Calu3 (cell line): ENCODE measurements at regions not wholly inside any gene's neighbourhood (a gene's known extent, or its start where the extent isn't known, plus 50 kb on each side); places are given as distances from the start of the nearest gene placed in this dataset.

Source experiments
- BruUV-seq: library from RNA; stranded (reverse); fragments of 400-500 nt; replicated peaks from 2 replicates; lab custom pipeline; 2021; lab: Mats Ljungman, UMichigan
- CTCF ChIA-PET: fragments of 300-600 bp; sonication (Branson Sonifier 250); formaldehyde crosslinking; loops from one replicate; lab custom pipeline; 2022; ENCODE audit warnings: antibody characterized with exemption; lab: Charles Lee
- DNase-seq: peaks from one replicate; pipeline ENCODE4 v3.0.0; 2022
- H3K27ac Mint-ChIP-seq: one replicate; pipeline ENCODE4 v1.8.0; 2022; ENCODE audit warnings: mixed read lengths; ENCODE audit not compliant: unreplicated experiment
- H3K27me3 Mint-ChIP-seq: one replicate; pipeline ENCODE4 v1.8.0; 2022; ENCODE audit warnings: mixed read lengths; ENCODE audit not compliant: unreplicated experiment
- H3K36me3 Mint-ChIP-seq: one replicate; pipeline ENCODE4 v1.8.0; 2022; ENCODE audit warnings: mild to moderate bottlenecking, moderate library complexity, mixed read lengths; ENCODE audit not compliant: insufficient read depth, unreplicated experiment
- H3K4me1 Mint-ChIP-seq: one replicate; pipeline ENCODE4 v1.8.0; 2022; ENCODE audit warnings: mild to moderate bottlenecking, low read depth, mixed read lengths; ENCODE audit not compliant: unreplicated experiment
- H3K4me3 Mint-ChIP-seq: one replicate; pipeline ENCODE4 v1.8.0; 2022; ENCODE audit warnings: mild to moderate bottlenecking, low read depth, moderate library complexity, mixed read lengths; ENCODE audit not compliant: unreplicated experiment
- H3K9me3 Mint-ChIP-seq: one replicate; pipeline ENCODE4 v1.8.0; 2022; ENCODE audit warnings: low read depth, mixed read lengths; ENCODE audit not compliant: unreplicated experiment
- CTCF ChIP-seq: fragments of 200-600 bp; IDR thresholded peaks from one replicate; pipeline ENCODE4 v1.8.0; 2022; ENCODE audit warnings: antibody characterized with exemption; ENCODE audit not compliant: unreplicated experiment
- intact Hi-C: fragments of 100-400 bp; cut with micrococcal nuclease; formaldehyde crosslinking; loops from one replicate; pipeline ENCODE4 v1.10.0; 2022; ENCODE audit not compliant: unreplicated experiment

GRCh38 chr16:63822818-63823217, 1299.0 kb downstream of the CDH11 start:
- Mint-ChIP-seq H3K36me3 (no peaks in the 10 kb centered on the region), H3K9me3 (peaks cover 20% of the 10 kb centered on the region), H3K27ac (no peak overlapping the region), H3K4me1 (no peaks in the 10 kb centered on the region), H3K4me3 (no peak overlapping the region), H3K27me3 (no peaks in the 10 kb centered on the region)
- no peak for DNase-seq
- TF ChIP-seq CTCF = no peak
- intact Hi-C loops = no loop called here
- CTCF ChIA-PET = no interaction called here
- no TSS peak for BruUV-seq

GRCh38 chr16:63816276-63816675, 1305.6 kb downstream of the CDH11 start:
- DNase-seq = no peak
- CTCF ChIA-PET = no interaction called here
- Mint-ChIP-seq H3K27me3 (no peaks in the 10 kb centered on the region), H3K4me1 (no peaks in the 10 kb centered on the region), H3K4me3 (no peak overlapping the region), H3K36me3 (no peaks in the 10 kb centered on the region), H3K9me3 (peaks cover 18% of the 10 kb centered on the region), H3K27ac (no peak overlapping the region)
- no peak for TF ChIP-seq CTCF
- no TSS peak for BruUV-seq
- intact Hi-C loops = no loop called here

GRCh38 chr16:63813862-63814261, 1308.0 kb downstream of the CDH11 start:
- H3K9me3 Mint-ChIP-seq = peaks cover 13% of the 10 kb centered on the region
- H3K27me3 Mint-ChIP-seq = no peaks in the 10 kb centered on the region
- H3K4me1 Mint-ChIP-seq = no peaks in the 10 kb centered on the region
- BruUV-seq = no TSS peak
- H3K4me3 Mint-ChIP-seq = no peak overlapping the region
- intact Hi-C loops = no loop called here
- no peak for TF ChIP-seq CTCF
- no peak for DNase-seq
- CTCF ChIA-PET = no interaction called here
- H3K36me3 Mint-ChIP-seq = no peaks in the 10 kb centered on the region
- H3K27ac Mint-ChIP-seq = no peak overlapping the region

GRCh38 chr16:63808730-63809129, 1313.1 kb downstream of the CDH11 start:
- DNase-seq = no peak
- CTCF ChIA-PET = no interaction called here
- intact Hi-C loops = no loop called here
- Mint-ChIP-seq H3K9me3 (peaks cover 13% of the 10 kb centered on the region), H3K27me3 (no peaks in the 10 kb centered on the region), H3K4me3 (no peak overlapping the region), H3K4me1 (no peaks in the 10 kb centered on the region), H3K27ac (no peak overlapping the region), H3K36me3 (no peaks in the 10 kb centered on the region)
- TF ChIP-seq CTCF = no peak
- no TSS peak for BruUV-seq
